Fibroblast of gingiva (primary cell): ENCODE measurements at regions not wholly inside any gene's neighbourhood (a gene's known extent, or its start where the extent isn't known, plus 50 kb on each side); places are given as distances from the start of the nearest gene placed in this dataset.
"Not testable (repeated sequence)": the region's sequence is repeated elsewhere in the genome, so short reads cannot be mapped to it uniquely, and the experiment has no call there.

ENCODE experiments used
- DNase-seq: peaks from one replicate; pipeline ENCODE4 v3.0.0-alpha.2; 2011; ENCODE audit warnings: low read depth

DNA sequence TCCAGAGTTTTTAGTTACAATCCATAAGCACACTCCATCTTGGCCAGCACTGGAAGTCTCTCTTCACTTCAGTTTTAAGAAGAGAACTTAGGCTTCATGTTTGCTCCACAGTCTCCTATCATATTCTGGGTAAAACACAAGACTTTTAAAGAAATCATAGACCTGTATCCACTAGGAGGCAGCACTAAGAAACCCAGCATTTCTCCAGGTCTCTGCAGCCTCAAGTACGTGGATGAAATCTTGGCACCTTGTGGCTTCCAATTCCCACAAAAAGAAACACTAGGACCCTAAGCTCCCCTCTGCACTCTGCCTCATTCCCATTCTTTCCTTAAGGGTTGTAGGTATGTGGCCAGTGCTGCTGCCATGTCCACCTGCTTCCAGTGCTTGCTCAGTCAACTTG is 367.3 kb upstream of the CASK start:
- DNase-seq = no peak

GRCh38 chrX:42289492-42290385 is 366.4 kb upstream of the CASK start:
- no peak for DNase-seq

GRCh38 chrX:42285681-42286080 is 362.3 kb upstream of the CASK start:
- not testable (repeated sequence) for DNase-seq

DNA sequence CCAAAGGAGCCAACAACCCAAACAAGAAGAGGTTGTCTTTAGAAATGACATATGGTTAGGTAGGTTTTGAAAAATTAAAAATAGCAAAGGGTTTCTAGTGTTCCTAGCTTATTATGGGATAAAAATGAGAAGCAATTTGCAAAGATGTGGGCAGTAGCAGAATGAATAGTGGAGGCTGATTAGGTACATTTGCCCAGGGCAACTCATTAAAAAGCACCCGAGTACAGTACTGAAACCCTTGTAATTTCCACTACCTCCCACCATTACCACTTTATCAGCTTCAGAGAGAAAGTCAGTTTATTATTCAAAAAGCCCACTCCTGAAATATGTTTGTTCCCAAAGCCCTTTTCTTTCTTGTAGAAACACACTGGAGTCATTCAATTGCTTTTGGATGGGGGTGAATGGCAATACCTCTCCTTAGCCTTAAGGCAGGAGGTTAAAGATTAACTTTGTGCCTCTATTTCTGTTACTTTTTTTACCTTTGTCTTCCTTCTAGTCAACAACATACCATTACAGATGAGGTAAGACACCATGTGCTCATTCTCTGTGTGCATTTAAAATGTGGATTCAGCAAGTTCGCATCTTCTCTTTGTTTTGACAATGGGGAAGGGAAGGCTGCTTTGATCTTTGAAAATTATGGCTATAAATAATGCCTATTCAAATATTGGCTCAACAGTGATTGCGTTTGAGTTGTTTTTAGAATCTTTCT is 353.8 kb upstream of the CASK start:
- no peak for DNase-seq

DNA sequence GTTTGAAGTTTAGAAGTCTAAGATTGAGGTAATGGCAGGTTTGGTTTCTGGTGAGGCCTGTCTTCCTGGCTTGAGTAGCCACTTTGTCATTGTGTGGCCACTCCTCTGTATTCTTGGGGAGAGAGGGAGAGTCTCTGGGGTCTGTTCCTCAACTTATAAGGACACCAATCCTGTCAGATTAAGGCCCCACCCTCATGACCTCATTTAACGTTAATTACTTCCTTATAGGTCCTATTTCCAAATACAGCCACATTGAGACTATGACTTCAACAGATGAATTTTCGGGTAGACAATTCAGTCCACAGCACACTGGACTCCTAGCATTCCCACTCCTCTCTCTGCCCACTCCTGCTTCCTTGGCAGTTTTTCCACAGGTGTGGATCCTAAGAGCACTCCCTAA is 350.8 kb upstream of the CASK start:
- DNase-seq = no peak

DNA sequence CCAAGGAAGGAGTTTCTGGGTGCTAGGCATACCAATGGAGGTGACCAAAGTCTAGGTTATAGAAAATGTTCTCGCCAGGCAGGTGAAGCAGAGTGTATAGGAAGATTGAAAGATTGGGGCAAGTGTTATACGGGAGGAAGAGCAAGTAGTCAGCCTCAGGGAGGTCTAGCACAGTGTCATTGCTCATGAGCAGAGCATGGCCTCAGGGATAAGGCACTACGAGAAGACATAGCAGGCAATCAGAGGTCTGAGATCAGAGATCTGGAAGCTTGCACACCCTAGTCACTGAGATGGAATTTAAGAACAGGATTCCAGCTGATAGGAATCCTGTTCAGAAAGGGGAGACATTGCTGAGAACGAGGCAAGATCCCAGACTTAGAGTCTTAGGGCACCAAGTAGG is 350.0 kb upstream of the CASK start:
- DNase-seq = no peak

DNA sequence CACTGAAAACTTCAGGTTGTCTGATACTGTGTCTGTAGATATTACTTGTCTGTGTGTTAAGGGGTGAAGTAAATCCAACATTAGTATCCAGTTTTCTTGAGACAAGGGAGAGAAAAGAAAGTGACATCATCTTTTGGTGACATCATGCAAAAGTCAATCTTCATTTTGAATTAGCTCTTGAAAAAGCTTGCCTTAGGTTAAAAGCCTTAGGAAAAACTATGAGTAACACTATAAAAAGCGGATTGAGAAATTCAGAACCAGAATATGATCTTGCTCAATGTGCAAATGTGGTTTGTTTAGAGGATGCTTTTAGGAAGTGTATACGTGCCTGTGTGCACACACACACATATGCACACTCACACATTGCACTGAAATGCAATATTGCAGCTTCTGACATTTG is 345.8 kb upstream of the CASK start:
- DNase-seq = peak; percentile 6

DNA sequence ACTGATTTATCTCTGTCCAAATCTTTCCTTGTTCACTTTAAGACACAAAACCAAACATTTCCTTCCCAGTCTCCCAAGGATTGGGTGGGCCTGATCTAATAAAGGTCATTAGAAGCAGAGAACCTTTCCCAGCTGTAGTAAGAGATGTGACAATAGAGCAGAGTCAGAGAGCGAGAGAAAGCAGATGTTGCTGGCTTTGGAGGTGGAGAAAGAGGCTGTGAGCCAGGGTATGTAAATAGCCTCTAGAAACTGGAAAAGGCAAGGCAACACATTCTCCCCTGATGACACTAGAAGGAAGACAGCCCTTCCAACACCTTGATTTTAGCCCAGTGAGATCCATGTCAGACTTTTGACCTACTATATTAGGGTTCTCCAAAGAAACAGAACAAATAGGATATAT is 337.5 kb upstream of the CASK start:
- no peak for DNase-seq

GRCh38 chrX:42248226-42248625 is 324.9 kb upstream of the CASK start:
- DNase-seq = no peak

DNA sequence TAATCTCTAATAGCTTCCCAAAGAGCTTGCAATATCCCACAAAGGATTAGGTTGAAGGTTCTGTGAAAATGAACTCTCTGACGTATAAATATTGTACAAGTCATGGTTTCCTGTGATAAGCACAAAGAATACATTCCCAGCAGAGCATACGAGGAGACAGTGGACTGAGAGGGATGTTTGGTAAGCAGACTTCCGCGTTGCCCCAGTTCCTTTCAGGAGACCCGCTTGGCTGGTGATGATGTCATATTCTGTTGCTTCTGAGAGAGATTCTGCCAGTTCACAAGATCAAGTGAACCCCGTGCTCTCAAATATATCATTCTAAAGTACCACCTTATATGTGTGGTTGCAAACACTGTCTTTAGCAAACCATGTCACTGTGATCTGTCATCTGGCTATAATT is 323.9 kb upstream of the CASK start:
- no peak for DNase-seq

DNA sequence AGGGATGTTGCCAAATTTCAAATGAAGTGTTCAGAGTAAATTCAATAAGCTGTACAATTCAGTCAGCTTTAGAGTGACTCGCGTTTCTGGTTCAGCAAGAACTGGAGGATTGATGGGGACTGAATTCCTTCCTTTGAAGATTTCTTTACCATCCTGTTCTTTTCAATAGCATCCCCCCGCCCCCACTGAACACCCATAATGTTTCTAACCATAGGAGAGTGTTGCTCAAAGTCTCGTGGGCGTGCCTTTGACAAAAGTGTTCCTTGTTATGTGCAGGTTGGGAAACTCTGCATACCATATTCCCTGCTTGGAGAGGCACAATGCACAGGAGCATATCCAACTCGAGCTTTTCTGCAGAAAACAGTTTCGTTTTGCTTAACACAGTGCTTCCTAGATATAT is 323.5 kb upstream of the CASK start:
- no peak for DNase-seq

DNA sequence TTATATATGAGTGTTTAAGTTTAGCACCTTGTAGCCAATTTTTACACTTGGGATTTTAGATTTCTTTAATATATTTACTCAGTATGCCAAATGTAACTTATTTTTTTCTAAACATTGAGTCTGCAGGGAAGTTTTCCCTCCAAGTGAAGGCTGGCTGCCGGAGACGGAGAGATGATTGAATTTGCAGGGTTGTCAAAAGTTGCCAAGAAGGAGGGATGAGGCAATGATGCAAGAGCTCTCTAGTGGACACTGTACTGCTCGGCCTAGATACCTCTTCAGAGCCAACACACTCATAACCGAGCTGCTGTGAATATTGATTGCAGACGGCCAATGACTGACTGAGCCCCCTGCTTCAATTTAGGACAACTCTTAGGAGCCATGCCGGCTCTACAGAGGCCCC is 318.6 kb upstream of the CASK start:
- no peak for DNase-seq

DNA sequence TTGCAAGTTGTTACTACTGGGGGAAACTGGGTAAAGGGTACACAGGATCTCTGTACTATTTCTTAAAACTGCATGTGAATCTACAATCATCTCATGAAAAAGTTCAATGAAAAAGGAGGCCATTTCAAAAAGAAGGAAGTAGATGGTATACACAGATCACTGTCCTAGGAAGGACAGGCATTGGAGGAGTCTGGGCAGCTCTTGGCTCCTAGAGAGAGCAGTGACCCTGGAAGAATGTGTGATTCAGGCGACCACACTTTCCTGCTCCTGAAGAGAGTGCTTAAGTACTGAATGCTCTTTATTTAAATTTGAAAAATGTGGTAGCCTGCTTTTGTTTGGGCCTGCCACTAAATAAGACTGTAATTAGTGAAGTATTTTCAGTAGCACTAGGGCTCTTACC is 318.1 kb upstream of the CASK start:
- DNase-seq = no peak

DNA sequence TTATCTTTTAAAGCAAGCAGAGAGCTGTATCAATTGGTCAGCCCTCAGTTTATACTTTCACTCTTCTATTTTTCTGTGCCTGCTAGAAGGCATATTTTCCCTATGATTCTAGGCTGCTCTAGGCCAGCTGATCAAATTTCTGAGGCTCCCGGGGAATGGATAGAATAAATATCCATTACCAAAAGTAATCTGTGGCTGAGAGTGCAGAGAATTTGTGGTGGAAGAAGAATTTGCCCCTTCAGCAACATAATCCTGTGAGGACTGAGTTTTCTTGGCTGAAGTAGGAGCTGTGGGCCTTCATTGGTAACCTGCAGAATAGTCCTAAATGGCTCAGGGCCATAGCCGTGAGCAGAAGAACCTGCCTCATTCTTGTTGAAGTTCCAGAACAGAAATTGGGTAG is 314.6 kb upstream of the CASK start:
- no peak for DNase-seq

GRCh38 chrX:42229533-42229932 is 306.2 kb upstream of the CASK start:
- no peak for DNase-seq

GRCh38 chrX:42220666-42221065 is 297.3 kb upstream of the CASK start:
- DNase-seq = no peak

- DNase-seq = no peak
These were observed 296.7 kb upstream of the CASK start for GRCh38 chrX:42220083-42220482.

- DNase-seq = no peak
These were observed 295.9 kb upstream of the CASK start for GRCh38 chrX:42219231-42219630.

DNA sequence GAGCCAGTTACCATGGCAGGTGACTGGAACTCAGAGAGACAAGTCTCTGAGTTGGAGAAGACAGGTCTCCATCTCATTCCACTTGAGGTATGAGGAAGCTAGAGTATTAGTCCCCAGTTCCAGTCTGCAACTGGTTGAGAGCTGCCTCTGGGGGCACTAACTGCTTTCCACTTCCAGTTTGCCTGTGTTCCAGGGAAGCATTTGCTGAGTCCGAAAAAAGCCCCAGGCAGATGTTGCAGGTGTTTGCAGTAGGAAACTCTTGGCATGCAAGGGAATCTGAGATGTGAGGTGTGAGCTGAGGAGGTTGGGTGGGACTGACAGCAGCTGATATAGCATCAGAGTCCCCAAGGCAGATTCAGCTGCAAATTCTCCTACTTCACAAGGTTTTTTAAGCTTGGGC is 272.2 kb upstream of the CASK start:
- DNase-seq = no peak

DNA sequence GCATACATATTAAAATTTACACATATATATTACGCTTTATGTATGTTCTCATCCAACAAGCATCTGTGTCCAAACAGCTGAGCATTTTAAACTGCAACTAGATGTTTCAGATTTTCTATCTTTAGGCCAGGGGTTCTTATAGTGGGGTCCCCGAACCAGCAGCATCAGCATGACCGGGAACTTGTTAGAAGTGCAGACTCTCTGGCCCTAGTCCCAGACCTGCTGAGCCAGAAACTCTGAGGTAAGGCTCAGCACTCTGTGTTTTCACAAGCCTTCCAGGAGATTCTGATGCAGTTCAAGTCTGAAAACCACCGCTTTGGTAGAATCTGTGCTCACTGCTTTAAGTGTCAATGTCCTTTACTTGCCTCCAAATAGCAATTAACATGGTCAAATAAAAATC is 266.2 kb upstream of the CASK start:
- no peak for DNase-seq

- DNase-seq = no peak
These were observed 265.4 kb upstream of the CASK start for GRCh38 chrX:42188730-42189129.

- DNase-seq = no peak
These were observed 253.4 kb upstream of the CASK start for GRCh38 chrX:42176789-42177188.

DNA sequence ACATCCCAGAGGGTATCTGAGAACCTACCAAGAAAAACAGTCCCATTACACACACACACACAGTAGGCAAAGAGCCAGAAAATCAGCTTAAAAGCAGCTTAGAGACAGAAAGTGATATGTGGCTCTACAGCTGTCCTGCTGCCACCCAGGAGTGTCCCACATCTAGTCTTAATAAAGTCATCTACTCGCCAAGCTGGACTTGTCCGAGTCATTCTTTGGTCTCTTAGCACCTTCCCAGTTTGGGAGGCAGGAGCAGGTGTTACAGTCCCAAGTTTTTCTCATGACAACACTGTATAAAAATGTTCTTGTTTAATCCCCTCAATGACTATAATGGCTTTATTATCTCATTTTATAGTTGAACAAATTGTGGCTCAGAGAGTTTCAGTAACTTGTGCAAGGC is 252.5 kb upstream of the CASK start:
- no peak for DNase-seq

DNA sequence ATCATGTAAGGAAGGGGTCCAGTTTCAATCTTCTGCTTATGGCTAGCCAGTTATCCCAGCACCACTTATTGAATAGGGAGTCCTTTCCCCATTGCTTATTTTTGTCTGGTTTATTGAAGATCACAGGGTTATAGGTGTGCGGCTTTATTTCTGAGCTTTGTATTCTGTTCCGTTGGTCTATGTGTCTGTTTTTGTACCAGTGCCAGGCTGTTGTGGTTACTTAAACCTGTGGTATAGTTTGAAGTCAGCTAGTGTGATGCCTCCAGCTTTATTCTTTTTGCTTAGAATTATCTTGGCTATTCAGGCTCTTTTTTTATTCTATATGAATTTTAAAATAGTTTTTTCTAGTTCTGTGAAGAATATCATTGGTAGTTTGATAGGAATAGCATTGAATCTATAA is 234.6 kb upstream of the CASK start:
- DNase-seq = not testable (repeated sequence)
